AG04450 (cell line): ENCODE measurements at regions not wholly inside any gene's neighbourhood (a gene's known extent, or its start where the extent isn't known, plus 50 kb on each side); places are given as distances from the start of the nearest gene placed in this dataset.
"Not testable (repeated sequence)": the region's sequence is repeated elsewhere in the genome, so short reads cannot be mapped to it uniquely, and the experiment has no call there.

Source experiments
- CTCF ChIA-PET: fragments of 300-600, 350-600 bp; formaldehyde crosslinking; extraction: SDS; loops from one replicate; lab custom pipeline; 2022; ENCODE audit warnings: antibody characterized with exemption, inconsistent platforms; lab: Charles Lee
- POLR2A ChIA-PET: fragments of 350-600 bp; formaldehyde crosslinking; extraction: SDS; loops from one replicate; lab custom pipeline; 2021; ENCODE audit warnings: antibody characterized with exemption, inconsistent platforms; lab: Yijun Ruan, JAX
- DNase-seq: peaks from one replicate; pipeline ENCODE4 v3.0.0-alpha.2; 2011; ENCODE audit warnings: low read depth, low spot score
- H3K27ac ChIP-seq: one replicate; pipeline ENCODE4 v1.5.1; 2012; ENCODE audit warnings: low read depth, low read length, control low read depth
- H3K27me3 ChIP-seq: one replicate; pipeline ENCODE4 v1.6.0; 2012; ENCODE audit warnings: low read length; ENCODE audit not compliant: control insufficient read depth, insufficient read depth
- H3K4me3 ChIP-seq: 2 replicates; pipeline ENCODE4 v1.5.1; 2011; ENCODE audit warnings: mild to moderate bottlenecking, low read depth, low read length, control low read depth
- H3K9me3 ChIP-seq: 2 replicates; pipeline ENCODE4 v1.5.1; 2012; ENCODE audit warnings: low read length; ENCODE audit not compliant: control insufficient read depth, insufficient read depth
- TF ChIP-seq, protein P1 (sequence below): IDR thresholded peaks from 2 replicates; pipeline ENCODE4 v1.5.1; 2011; ENCODE audit warnings: low read depth, low read length, control low read depth, inconsistent platforms

GRCh38 chr10:90028312-90028711 lies 326.9 kb downstream of the KIF20B start:
- no peak for DNase-seq
- POLR2A ChIA-PET = no interaction called here
- CTCF ChIA-PET = no interaction called here
- Histone ChIP-seq H3K27me3 (no peaks in the 10 kb centered on the region), H3K4me3 (no peak overlapping the region), H3K27ac (no peak overlapping the region), H3K9me3 (no peaks in the 10 kb centered on the region)
- TF ChIP-seq, protein P1, sequence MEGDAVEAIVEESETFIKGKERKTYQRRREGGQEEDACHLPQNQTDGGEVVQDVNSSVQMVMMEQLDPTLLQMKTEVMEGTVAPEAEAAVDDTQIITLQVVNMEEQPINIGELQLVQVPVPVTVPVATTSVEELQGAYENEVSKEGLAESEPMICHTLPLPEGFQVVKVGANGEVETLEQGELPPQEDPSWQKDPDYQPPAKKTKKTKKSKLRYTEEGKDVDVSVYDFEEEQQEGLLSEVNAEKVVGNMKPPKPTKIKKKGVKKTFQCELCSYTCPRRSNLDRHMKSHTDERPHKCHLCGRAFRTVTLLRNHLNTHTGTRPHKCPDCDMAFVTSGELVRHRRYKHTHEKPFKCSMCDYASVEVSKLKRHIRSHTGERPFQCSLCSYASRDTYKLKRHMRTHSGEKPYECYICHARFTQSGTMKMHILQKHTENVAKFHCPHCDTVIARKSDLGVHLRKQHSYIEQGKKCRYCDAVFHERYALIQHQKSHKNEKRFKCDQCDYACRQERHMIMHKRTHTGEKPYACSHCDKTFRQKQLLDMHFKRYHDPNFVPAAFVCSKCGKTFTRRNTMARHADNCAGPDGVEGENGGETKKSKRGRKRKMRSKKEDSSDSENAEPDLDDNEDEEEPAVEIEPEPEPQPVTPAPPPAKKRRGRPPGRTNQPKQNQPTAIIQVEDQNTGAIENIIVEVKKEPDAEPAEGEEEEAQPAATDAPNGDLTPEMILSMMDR = no peak

DNA sequence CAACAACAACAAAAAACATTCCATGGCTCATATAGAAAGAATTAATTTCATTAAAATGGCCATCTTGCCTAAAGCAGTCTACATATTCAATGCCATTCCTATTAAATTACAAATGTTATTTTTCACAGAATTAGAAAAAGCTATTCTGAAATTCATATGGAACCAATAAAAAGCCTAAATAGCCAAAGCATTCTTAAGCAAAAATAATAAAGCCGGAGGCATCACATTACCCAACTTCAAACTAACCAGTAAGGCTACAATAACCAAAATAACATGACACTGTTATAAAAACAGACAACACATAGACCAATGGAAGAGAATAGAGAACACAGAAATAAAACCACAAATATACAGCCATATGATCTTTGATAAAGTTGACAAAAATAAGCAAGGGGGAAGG lies 330.4 kb downstream of the KIF20B start:
- no peak overlapping the region for H3K27ac ChIP-seq
- no peaks in the 10 kb centered on the region for H3K9me3 ChIP-seq
- no peak overlapping the region for H3K4me3 ChIP-seq
- ChIA-PET CTCF (no interaction called here), POLR2A (no interaction called here)
- DNase-seq = no peak
- TF ChIP-seq, protein P1 = no peak
- no peaks in the 10 kb centered on the region for H3K27me3 ChIP-seq

- no peak overlapping the region for H3K4me3 ChIP-seq
- TF ChIP-seq, protein P1 = no peak
- ChIA-PET CTCF (no interaction called here), POLR2A (no interaction called here)
- H3K9me3 ChIP-seq = no peaks in the 10 kb centered on the region
- H3K27me3 ChIP-seq = no peaks in the 10 kb centered on the region
- DNase-seq = no peak
- no peak overlapping the region for H3K27ac ChIP-seq
These were observed 331.1 kb downstream of the KIF20B start for GRCh38 chr10:90032519-90032918.

GRCh38 chr10:90034862-90035261 lies 333.5 kb downstream of the KIF20B start:
- POLR2A ChIA-PET, H3K27ac ChIP-seq, DNase-seq, H3K27me3 ChIP-seq, CTCF ChIA-PET, H3K9me3 ChIP-seq, H3K4me3 ChIP-seq: not testable (repeated sequence)

GRCh38 chr10:90041585-90041984 lies 340.2 kb downstream of the KIF20B start:
- ChIA-PET CTCF (no interaction called here), POLR2A (no interaction called here)
- H3K4me3 ChIP-seq = no peak overlapping the region
- H3K27ac ChIP-seq = no peak overlapping the region
- no peaks in the 10 kb centered on the region for H3K27me3 ChIP-seq
- no peak for DNase-seq
- no peaks in the 10 kb centered on the region for H3K9me3 ChIP-seq
- TF ChIP-seq, protein P1 = no peak

DNA sequence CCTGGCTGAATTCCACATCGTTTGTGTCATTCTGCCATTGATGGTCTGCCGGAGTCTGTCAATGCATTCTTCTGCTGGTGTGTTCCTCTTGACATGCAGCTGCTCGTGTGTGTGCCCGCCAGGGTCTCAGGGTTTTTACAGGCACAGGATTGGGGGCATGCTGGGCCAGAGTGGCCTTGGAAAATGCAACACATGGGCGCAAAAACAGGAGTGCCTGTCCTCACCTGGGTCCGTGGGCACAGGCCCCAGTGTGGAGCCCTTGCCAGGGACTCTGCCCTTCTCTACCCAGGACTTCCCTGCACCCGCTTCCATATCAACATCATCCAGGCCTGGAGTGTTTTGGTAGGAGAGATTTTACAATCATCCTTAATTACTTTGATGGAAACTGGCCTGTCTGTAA lies 340.7 kb downstream of the KIF20B start:
- ChIA-PET CTCF (no interaction called here), POLR2A (no interaction called here)
- TF ChIP-seq, protein P1 = no peak
- no peak overlapping the region for H3K4me3 ChIP-seq
- DNase-seq = no peak
- H3K27ac ChIP-seq = no peak overlapping the region
- no peaks in the 10 kb centered on the region for H3K27me3 ChIP-seq
- no peaks in the 10 kb centered on the region for H3K9me3 ChIP-seq
